ENCODE measurements at regions not wholly inside any gene's neighbourhood (a gene's known extent, or its start where the extent isn't known, plus 50 kb on each side); places are given as distances from the start of the nearest gene placed in this dataset. TPM values are rescaled to one million over a fixed set of nuclear protein-coding genes. Genes with fewer than 3 reads are reported as not detected.

GRCh38 chr21:35102488-35103371 lies 53.6 kb upstream of the RUNX1 start:
- Mint-ChIP-seq H3K27ac (ENCODE audit: unreplicated experiment) (no peak overlapping the region), H3K4me3 (ENCODE audit: unreplicated experiment) (no peak overlapping the region), H3K9me3 (ENCODE audit: unreplicated experiment) (no peaks in the 10 kb centered on the region), H3K36me3 (ENCODE audit: low read depth, unreplicated experiment) (no peaks in the 10 kb centered on the region), H3K27me3 (ENCODE audit: unreplicated experiment) (no peaks in the 10 kb centered on the region), H3K4me1 (ENCODE audit: unreplicated experiment) (no peaks in the 10 kb centered on the region)
- no peak for DNase-seq (ENCODE audit: low spot score)
- no peak for TF ChIP-seq CTCF (IDR thresholded peaks at IDR 0.05; ENCODE audit: unreplicated experiment)

GRCh38 chr21:35100349-35100811 lies 51.3 kb upstream of the RUNX1 start:
- Mint-ChIP-seq H3K4me3 (ENCODE audit: unreplicated experiment) (no peak overlapping the region), H3K27me3 (ENCODE audit: unreplicated experiment) (no peaks in the 10 kb centered on the region), H3K4me1 (ENCODE audit: unreplicated experiment) (no peaks in the 10 kb centered on the region), H3K27ac (ENCODE audit: unreplicated experiment) (no peak overlapping the region), H3K36me3 (ENCODE audit: low read depth, unreplicated experiment) (no peaks in the 10 kb centered on the region), H3K9me3 (ENCODE audit: unreplicated experiment) (no peaks in the 10 kb centered on the region)
- no peak for DNase-seq (ENCODE audit: low spot score)
- TF ChIP-seq CTCF (IDR thresholded peaks at IDR 0.05; ENCODE audit: unreplicated experiment) = no peak

- Mint-ChIP-seq H3K27me3 (ENCODE audit: unreplicated experiment) (no peaks in the 10 kb centered on the region), H3K9me3 (ENCODE audit: unreplicated experiment) (no peaks in the 10 kb centered on the region), H3K36me3 (ENCODE audit: low read depth, unreplicated experiment) (no peaks in the 10 kb centered on the region), H3K4me3 (ENCODE audit: unreplicated experiment) (no peak overlapping the region), H3K4me1 (ENCODE audit: unreplicated experiment) (no peaks in the 10 kb centered on the region), H3K27ac (ENCODE audit: unreplicated experiment) (no peak overlapping the region)
- DNase-seq (ENCODE audit: low spot score) = no peak
- TF ChIP-seq CTCF (IDR thresholded peaks at IDR 0.05; ENCODE audit: unreplicated experiment) = no peak
Observed at GRCh38 chr21:35099310-35099709, 50.2 kb upstream of the RUNX1 start.

Small RNAs in the stretch of these regions (microRNA-seq; reads per million reads assigned to microRNA genes)
- not detected for gene MIR802 (ENCODE audit: unreplicated experiment)

Data from endothelial cell (in vitro differentiated cells).